Gastroesophageal sphincter (tissue), 4 donors: ENCODE measurements at regions not wholly inside any gene's neighbourhood (a gene's known extent, or its start where the extent isn't known, plus 50 kb on each side); places are given as distances from the start of the nearest gene placed in this dataset.

Experiments used
- ATAC-seq: fragments of 150-250 bp; one replicate; pipeline ENCODE4 v1.9.1; 2016; ENCODE audit warnings: mild to moderate bottlenecking, moderate library complexity
- H3K27ac ChIP-seq, 4 donors: fragments of 200-600 bp; sonication (generic) in 3 of 4; 1 replicate in 3 of 4; 2 replicates in 1 of 4; pipeline ENCODE4 v1.5.1; 2016 to 2019
- H3K27me3 ChIP-seq: fragments of 200-600 bp; sonication (generic); one replicate; pipeline ENCODE4 v1.5.1; 2019
- H3K36me3 ChIP-seq, 2 donors: fragments of 200-600 bp; sonication (generic); one replicate each; pipeline ENCODE4 v1.5.1; 2019; ENCODE audit warnings: control low read depth in 1 of 2
- H3K4me1 ChIP-seq, 3 donors: fragments of 200-600 bp; sonication (generic); 1 replicate in 2 of 3; 2 replicates in 1 of 3; pipeline ENCODE4 v1.5.1; 2016 to 2019; ENCODE audit warnings: control low read depth in 2 of 3
- H3K4me3 ChIP-seq, 2 donors: fragments of 200-600 bp; sonication (generic); one replicate each; pipeline ENCODE4 v1.5.1; 2019; ENCODE audit warnings: mild to moderate bottlenecking in 1 of 2, moderate library complexity in 1 of 2
- H3K9me3 ChIP-seq, 3 donors: fragments of 200-600 bp; sonication (generic); one replicate each; pipeline ENCODE4 v1.5.1; 2017 to 2019; ENCODE audit warnings: control low read depth in 2 of 3
- CTCF ChIP-seq, 4 experiments: fragments of 200-600 bp in 2 of 4; fragments of 450-650 bp in 2 of 4; sonication (generic) in 1 of 4; IDR thresholded peaks; one replicate each; pipeline ENCODE4 v1.5.1; 2017 to 2019; ENCODE audit warnings: antibody characterized with exemption in 4 of 4, mild to moderate bottlenecking in 2 of 4, moderate library complexity in 2 of 4
- EP300 ChIP-seq: sonication (generic); formaldehyde crosslinking; IDR thresholded peaks from one replicate; pipeline ENCODE4 v1.6.1; 2017; ENCODE audit warnings: antibody characterized with exemption, mild to moderate bottlenecking
- POLR2A ChIP-seq, 2 donors: fragments of 450-650 bp; IDR thresholded peaks; one replicate each; pipeline ENCODE4 v1.6.1; 2017; ENCODE audit warnings: antibody characterized with exemption in 2 of 2, mild to moderate bottlenecking in 2 of 2, moderate library complexity in 1 of 2
- POLR2AphosphoS5 ChIP-seq: sonication (generic); formaldehyde crosslinking; IDR thresholded peaks from one replicate; pipeline ENCODE4 v1.6.1; 2017; ENCODE audit warnings: antibody characterized with exemption
- WGBS, 2 donors: methylation state at CpG; one replicate each; pipeline ENCODE4 v1.1.5; 2018; ENCODE audit warnings: low coverage in 1 of 2; 5-methylcytosine and 5-hydroxymethylcytosine counted together

GRCh38 chr2:174654419-174654941 lies 56.9 kb upstream of the WIPF1 start:
- Histone ChIP-seq H3K27me3 (no peaks in the 10 kb centered on the region), H3K9me3 (peaks cover 0 to 9% (median 0%) of the 10 kb centered on the region in 3 donors), H3K4me3 (no peak overlapping the region), H3K4me1 (peaks cover 0 to 28% (median 0%) of the 10 kb centered on the region in 3 donors), H3K36me3 (no peaks in the 10 kb centered on the region), H3K27ac (peak overlapping the region in 1 of 4 donors; percentile 5)
- no peak for ATAC-seq
- 82 to 89% methylated on average over 2 to 3 of the region's 4 CpGs for WGBS, 2 donors
- no peak for TF ChIP-seq POLR2A (IDR thresholded peaks at IDR 0.05)
- TF ChIP-seq POLR2AphosphoS5, result no peak
- no peak for TF ChIP-seq CTCF (IDR thresholded peaks at IDR 0.05)
- no peak for TF ChIP-seq EP300

- 88 to 93% methylated on average over 4 of the region's 4 CpGs for WGBS, 2 donors
- ATAC-seq, result no peak
These were observed 51.3 kb upstream of the WIPF1 start for GRCh38 chr2:174648896-174649295.

More at GRCh38 chr2:174648896-174649295, 51.3 kb upstream of the WIPF1 start:
- Histone ChIP-seq H3K27ac (no peak overlapping the region), H3K9me3 (peaks cover 0 to 15% (median 0%) of the 10 kb centered on the region in 3 donors), H3K36me3 (peaks cover 0 to 8% of the 10 kb centered on the region in 2 donors), H3K4me3 (no peak overlapping the region), H3K27me3 (no peaks in the 10 kb centered on the region), H3K4me1 (peaks cover 0 to 10% (median 0%) of the 10 kb centered on the region in 3 donors)
- TF ChIP-seq POLR2AphosphoS5 (no peak), POLR2A (IDR thresholded peaks at IDR 0.05) (no peak), CTCF (IDR thresholded peaks at IDR 0.05) (no peak), EP300 (no peak)
